Esophagus squamous epithelium (tissue), 4 donors: ENCODE measurements at regions not wholly inside any gene's neighbourhood (a gene's known extent, or its start where the extent isn't known, plus 50 kb on each side); places are given as distances from the start of the nearest gene placed in this dataset.
"Not testable (repeated sequence)": the region's sequence is repeated elsewhere in the genome, so short reads cannot be mapped to it uniquely, and the experiment has no call there.

Source experiments
- CTCF ChIP-seq, 6 experiments: fragments of 450-650 bp in 4 of 6; fragments of 200-600 bp in 2 of 6; sonication (generic) in 2 of 6; IDR thresholded peaks; one replicate each; pipeline ENCODE4 v1.5.1; 2016 to 2019; ENCODE audit warnings: antibody characterized with exemption in 6 of 6, mild to moderate bottlenecking in 4 of 6, moderate library complexity in 4 of 6
- POLR2A ChIP-seq, 4 donors: fragments of 450-650 bp; IDR thresholded peaks; one replicate each; pipeline ENCODE4 v1.6.1; 2017; ENCODE audit warnings: antibody characterized with exemption in 4 of 4, mild to moderate bottlenecking in 4 of 4, moderate library complexity in 3 of 4

- TF ChIP-seq CTCF, POLR2A (IDR thresholded peaks at IDR 0.05): not testable (repeated sequence)
Observed at GRCh38 chr2:144106104-144106503, 413.8 kb downstream of the ZEB2 start.
